Subcutaneous abdominal adipose tissue (tissue), 5 donors: ENCODE measurements at regions not wholly inside any gene's neighbourhood (a gene's known extent, or its start where the extent isn't known, plus 50 kb on each side); places are given as distances from the start of the nearest gene placed in this dataset.
"Not testable (repeated sequence)": the region's sequence is repeated elsewhere in the genome, so short reads cannot be mapped to it uniquely, and the experiment has no call there.

ENCODE experiments used
- H3K27ac ChIP-seq: one replicate; pipeline ENCODE4 v1.7.0; 2013; ENCODE audit warnings: low read depth, mild to moderate bottlenecking, inconsistent platforms, low read length, moderate library complexity
- H3K27me3 ChIP-seq, 5 donors: one replicate each; pipeline ENCODE4 v1.7.0; 2013; ENCODE audit warnings: low read length in 5 of 5, inconsistent platforms in 1 of 5; ENCODE audit not compliant: control insufficient read depth in 5 of 5, insufficient read depth in 4 of 5
- H3K36me3 ChIP-seq, 5 donors: one replicate each; pipeline ENCODE4 v1.7.0; 2013; ENCODE audit warnings: low read length in 5 of 5; ENCODE audit not compliant: control insufficient read depth in 5 of 5, insufficient read depth in 5 of 5
- H3K4me1 ChIP-seq, 5 donors: one replicate each; pipeline ENCODE4 v1.7.0; 2013; ENCODE audit warnings: low read length in 5 of 5, mild to moderate bottlenecking in 3 of 5, moderate library complexity in 1 of 5; ENCODE audit not compliant: control insufficient read depth in 5 of 5, insufficient read depth in 5 of 5
- H3K4me3 ChIP-seq, 5 donors: one replicate each; pipeline ENCODE4 v1.7.0; 2013; ENCODE audit warnings: low read length in 5 of 5, low read depth in 1 of 5
- H3K9ac ChIP-seq, 5 donors: one replicate each; pipeline ENCODE4 v1.7.0; 2013; ENCODE audit warnings: low read length in 5 of 5, mild to moderate bottlenecking in 4 of 5, moderate library complexity in 3 of 5
- H3K9me3 ChIP-seq, 5 donors: one replicate each; pipeline ENCODE4 v1.7.0; 2013; ENCODE audit warnings: low read length in 5 of 5; ENCODE audit not compliant: control insufficient read depth in 5 of 5
- donor health status: healthy.
- donor health status: healthy.
- donor health status: healthy.
- donor health status: healthy.
- donor health status: healthy.

DNA sequence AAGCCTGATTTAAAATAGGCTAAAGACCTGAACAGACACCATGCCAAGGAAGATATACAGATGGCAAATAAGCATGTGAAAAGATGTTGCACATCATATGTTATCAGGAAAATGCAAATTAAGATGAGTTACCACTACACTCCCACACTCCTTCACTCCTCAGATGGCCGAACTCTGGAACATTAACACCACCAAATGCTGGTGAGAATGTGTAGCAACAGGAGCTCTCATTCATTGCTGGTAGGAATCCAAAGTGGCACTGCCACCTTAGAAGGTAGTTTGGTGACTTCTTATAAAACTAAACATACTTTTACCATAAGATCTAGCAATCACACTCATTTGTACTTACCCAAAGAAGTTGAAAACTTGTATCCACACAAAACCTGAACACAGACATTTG is 2047.3 kb downstream of the LRRC4C start:
- H3K27ac ChIP-seq, result no peak overlapping the region
- H3K9me3 ChIP-seq, result peaks cover 0 to 4% (median 2%) of the 10 kb centered on the region in 5 donors
- H3K4me3 ChIP-seq, result no peak overlapping the region
- no peaks in the 10 kb centered on the region for H3K36me3 ChIP-seq
- H3K9ac ChIP-seq, result no peak overlapping the region
- no peaks in the 10 kb centered on the region for H3K27me3 ChIP-seq
- H3K4me1 ChIP-seq, result no peaks in the 10 kb centered on the region

DNA sequence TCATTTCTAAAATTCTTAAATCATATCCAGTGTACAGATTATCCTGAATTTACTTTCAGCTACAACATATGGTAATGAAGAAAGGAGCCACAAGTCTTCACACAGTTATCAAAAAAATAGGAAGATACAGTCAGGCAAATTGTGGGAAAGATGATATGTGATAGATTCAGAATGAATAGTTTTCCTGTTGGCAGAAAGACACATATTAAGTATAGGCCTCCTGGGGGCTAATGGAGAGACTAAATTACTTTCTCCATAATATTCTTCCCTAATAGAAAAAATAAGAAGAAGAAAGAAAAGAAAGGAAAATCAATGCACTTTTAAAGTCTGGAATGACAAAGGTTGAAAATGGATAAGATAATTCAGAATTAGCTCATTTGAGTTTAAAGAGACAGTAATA is 2073.5 kb downstream of the LRRC4C start:
- Histone ChIP-seq H3K4me1 (no peaks in the 10 kb centered on the region), H3K27me3 (no peaks in the 10 kb centered on the region), H3K9ac (no peak overlapping the region), H3K9me3 (no peaks in the 10 kb centered on the region), H3K4me3 (no peak overlapping the region), H3K36me3 (no peaks in the 10 kb centered on the region), H3K27ac (no peak overlapping the region)

DNA sequence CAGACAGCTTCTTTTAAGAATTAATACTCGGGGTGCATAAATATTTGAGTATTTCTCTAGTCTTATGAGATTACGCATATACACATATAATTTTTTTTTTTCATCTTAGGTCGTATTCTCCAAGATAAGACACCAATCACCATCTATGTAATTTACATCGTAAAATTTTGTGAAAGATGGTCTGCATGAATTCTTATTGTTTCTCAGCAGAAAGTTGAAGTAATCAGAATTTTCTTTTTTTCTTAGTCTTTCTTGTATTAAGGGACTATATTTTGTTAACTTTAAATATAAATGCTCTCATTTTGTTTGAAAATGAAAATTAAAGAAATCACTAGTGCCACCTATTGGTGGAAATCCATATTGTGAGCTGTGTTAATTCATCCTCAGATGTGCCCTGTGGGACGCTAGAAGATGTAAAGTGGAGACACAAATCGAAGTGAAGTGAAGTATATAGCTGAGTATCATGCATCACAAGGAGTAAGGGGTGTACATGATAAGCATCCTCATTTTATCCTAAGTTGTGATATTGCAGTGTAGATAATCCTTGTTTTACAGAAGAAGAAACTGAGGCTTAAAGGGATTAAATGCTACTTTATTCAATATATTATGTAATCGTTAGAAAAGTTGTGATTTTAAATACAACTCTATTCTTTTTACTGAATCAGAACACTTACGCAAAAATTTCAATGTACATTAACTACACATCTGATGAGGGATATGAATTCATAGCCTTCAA is 2084.3 kb downstream of the LRRC4C start:
- H3K27ac ChIP-seq, result no peak overlapping the region
- no peak overlapping the region for H3K9ac ChIP-seq
- no peaks in the 10 kb centered on the region for H3K36me3 ChIP-seq
- H3K4me1 ChIP-seq, result no peaks in the 10 kb centered on the region
- H3K9me3 ChIP-seq, result no peaks in the 10 kb centered on the region
- H3K27me3 ChIP-seq, result no peaks in the 10 kb centered on the region
- no peak overlapping the region for H3K4me3 ChIP-seq

DNA sequence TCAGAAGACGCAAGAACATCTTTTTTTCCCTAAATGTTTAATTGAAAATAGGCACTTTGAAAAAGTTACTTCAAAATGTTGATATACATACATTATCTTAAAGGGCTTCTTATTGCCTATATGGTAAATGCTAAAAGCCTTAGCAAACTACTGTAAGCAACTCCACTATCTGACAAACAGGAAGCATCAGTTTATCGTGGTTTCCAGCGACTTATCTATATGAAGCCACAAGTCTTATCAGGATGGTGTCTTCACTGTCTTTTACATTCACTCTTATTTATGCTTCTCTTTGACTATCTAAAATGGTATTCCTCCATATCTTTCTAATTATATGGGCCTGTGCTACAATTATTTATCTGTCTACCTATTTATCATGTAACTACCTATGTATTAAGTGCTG is 2091.9 kb downstream of the LRRC4C start:
- H3K9ac ChIP-seq, result no peak overlapping the region
- no peaks in the 10 kb centered on the region for H3K9me3 ChIP-seq
- H3K36me3 ChIP-seq, result no peaks in the 10 kb centered on the region
- no peaks in the 10 kb centered on the region for H3K27me3 ChIP-seq
- H3K4me3 ChIP-seq, result no peak overlapping the region
- H3K4me1 ChIP-seq, result no peaks in the 10 kb centered on the region
- H3K27ac ChIP-seq, result no peak overlapping the region

DNA sequence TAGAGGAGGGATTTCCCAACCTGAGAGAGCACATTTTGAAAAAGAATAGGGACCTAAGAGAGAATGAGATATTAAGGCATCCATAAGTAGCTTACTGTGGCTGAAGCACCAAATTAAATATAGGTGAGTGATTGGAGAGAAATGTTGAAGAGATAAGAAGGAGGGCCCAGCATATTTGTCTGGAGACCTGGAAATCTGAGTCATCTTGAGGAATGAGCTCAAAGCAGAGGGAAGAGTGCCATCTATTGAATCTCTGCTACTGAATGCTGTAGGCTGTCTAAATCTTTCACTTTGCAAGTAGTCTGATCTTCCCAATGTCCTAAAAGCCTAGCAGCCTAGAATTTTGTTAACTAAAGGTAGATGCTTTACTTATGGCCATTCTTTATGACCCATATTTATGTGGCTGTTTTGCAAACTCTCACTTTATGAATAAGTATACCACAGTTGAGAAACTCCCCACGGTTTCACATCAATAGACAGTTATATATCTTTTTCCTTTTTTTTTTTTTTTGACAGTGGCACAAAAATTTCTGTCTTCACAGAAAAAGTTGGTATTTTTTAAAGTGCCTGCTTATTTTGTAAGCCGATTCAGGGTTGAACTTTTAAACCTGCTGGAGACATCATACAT is 2093.5 kb downstream of the LRRC4C start:
- Histone ChIP-seq H3K27ac (no peak overlapping the region), H3K27me3 (no peaks in the 10 kb centered on the region), H3K9me3 (no peaks in the 10 kb centered on the region), H3K36me3 (no peaks in the 10 kb centered on the region), H3K9ac (no peak overlapping the region), H3K4me1 (no peaks in the 10 kb centered on the region), H3K4me3 (no peak overlapping the region)

DNA sequence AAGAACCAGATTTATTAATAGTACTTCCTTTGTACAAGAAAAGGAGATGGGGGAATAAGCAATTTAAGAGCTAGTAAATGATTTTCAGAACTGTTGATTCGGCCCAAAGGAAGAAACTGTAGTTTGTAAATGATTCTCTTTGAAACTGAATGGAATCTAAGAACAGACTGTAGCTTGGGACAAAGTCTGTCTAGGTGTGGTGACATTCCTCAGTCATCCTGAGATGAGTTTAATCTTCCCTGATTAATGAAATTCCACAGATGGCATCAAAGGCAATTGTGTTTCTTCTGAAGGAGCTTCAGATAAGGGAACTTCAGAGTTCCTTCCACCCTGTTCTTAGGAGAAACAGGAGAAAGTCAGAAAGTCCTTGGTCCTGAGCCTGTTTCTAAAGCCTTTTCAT is 2095.9 kb downstream of the LRRC4C start:
- Histone ChIP-seq H3K27me3 (no peaks in the 10 kb centered on the region), H3K9ac (no peak overlapping the region), H3K36me3 (no peaks in the 10 kb centered on the region)

DNA sequence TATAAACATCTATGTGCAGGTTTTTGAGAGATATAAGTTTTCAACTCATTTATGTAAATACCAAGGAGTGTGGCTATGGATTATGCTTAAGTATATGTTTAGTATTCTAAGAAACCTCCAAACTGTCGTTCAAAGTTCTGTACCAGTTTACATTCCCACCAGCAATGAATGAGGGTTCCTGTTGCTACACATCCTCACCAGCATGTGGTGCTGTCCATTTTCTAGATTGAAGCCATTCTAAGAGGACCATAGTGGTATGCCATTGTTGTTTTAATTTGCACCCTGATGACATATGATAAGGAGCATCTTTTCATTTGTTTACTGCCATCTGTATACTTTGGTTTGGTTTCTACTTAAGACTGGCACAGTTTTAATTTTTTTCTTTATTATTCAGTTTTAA is 2097.9 kb downstream of the LRRC4C start:
- Histone ChIP-seq H3K4me1 (no peaks in the 10 kb centered on the region), H3K9me3 (no peaks in the 10 kb centered on the region), H3K27ac (no peak overlapping the region), H3K27me3 (no peaks in the 10 kb centered on the region), H3K36me3 (no peaks in the 10 kb centered on the region), H3K9ac (no peak overlapping the region), H3K4me3 (no peak overlapping the region)

More for the DNA sequence above, 2095.9 kb downstream of the LRRC4C start:
- Histone ChIP-seq H3K4me1 (no peaks in the 10 kb centered on the region), H3K9me3 (no peaks in the 10 kb centered on the region), H3K4me3 (no peak overlapping the region), H3K27ac (no peak overlapping the region)

DNA sequence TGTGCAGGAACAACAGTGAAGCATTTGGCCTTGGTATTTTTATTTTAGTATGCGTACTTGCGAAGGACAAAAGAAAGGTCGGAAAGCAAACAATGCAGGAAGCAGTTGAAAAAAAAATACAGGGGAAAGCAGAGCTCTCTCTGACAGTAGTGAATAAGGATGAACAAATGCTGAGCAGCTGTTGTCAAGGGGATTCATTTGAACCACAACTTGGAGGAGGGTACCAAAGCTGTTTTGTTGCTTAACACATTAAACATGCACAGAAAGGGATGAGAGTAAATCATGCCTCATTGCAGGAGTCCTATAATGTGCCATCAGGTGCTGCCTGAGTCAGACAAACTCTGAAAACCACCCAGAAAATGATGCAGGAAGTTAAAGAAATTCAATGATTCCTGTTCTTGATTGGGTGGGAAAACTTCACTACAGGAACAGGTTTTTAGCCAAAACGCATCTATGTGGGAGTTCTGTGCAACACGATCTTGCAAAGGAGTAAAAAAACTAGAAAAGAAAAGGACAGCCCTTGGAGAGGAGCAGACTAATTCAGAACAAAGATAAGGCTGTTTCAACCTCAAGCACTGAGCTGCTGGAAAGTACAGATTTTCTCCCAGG is 2113.5 kb downstream of the LRRC4C start:
- H3K27ac ChIP-seq, result no peak overlapping the region
- H3K9ac ChIP-seq, result no peak overlapping the region
- H3K4me3 ChIP-seq, result no peak overlapping the region
- H3K36me3 ChIP-seq, result no peaks in the 10 kb centered on the region
- peaks cover 0 to 5% (median 0%) of the 10 kb centered on the region in 5 donors for H3K9me3 ChIP-seq
- no peaks in the 10 kb centered on the region for H3K27me3 ChIP-seq
- no peaks in the 10 kb centered on the region for H3K4me1 ChIP-seq

DNA sequence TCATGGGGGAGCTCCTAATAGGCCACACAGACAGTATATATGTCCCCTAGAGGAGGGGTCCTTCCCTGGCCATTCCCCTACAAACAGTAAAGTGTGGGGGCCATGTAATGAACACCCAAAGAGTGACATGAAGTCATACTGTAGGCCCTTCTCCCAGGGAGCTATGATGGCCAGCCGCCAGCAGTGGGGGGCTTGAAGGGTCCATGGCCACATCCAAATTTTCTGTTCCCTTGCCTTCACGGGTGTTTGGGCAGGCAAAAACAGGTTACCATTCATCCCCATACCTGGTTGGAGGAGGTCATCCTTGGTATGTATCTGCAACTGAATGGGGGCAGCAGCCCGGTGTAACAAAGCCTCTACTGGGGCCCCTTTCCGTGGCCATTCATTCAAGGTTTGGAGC is 2118.0 kb downstream of the LRRC4C start:
- Histone ChIP-seq H3K4me3 (no peak overlapping the region), H3K9ac (no peak overlapping the region), H3K9me3 (peaks cover 0 to 10% (median 0%) of the 10 kb centered on the region in 5 donors), H3K4me1 (no peaks in the 10 kb centered on the region), H3K27ac (no peak overlapping the region), H3K27me3 (no peaks in the 10 kb centered on the region), H3K36me3 (no peaks in the 10 kb centered on the region)

DNA sequence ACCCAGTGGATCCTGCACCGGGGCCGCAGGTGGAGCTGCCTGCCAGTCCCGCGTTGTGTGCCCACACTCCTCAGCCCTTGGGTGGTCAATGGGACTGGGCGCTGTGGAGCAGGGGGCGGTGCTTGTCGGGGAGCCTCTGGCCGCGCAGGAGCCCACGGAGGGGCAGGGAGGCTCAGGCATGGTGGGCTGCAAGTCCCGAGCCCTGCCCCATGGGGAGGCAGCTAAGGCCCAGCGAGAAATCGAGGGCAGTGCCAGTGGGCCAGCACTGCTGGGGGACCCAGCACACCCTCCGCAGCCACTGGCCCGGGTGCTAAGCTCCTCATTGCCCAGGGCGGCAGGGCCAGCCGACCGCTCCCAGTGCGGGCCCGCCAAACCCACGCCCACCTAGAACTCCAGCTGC is 2126.4 kb downstream of the LRRC4C start:
- H3K36me3 ChIP-seq, H3K27me3 ChIP-seq, H3K4me3 ChIP-seq, H3K4me1 ChIP-seq, H3K9me3 ChIP-seq, H3K9ac ChIP-seq, H3K27ac ChIP-seq: not testable (repeated sequence)
